Left lung (tissue), 4 donors: ENCODE measurements at regions not wholly inside any gene's neighbourhood (a gene's known extent, or its start where the extent isn't known, plus 50 kb on each side); places are given as distances from the start of the nearest gene placed in this dataset.

Experiments
- ATAC-seq: fragments of 200-7000 bp; cut with Tn5 transposase; one replicate; pipeline ENCODE4 v1.9.1; 2020; ENCODE audit warnings: moderate library complexity
- DNase-seq, 4 donors: peaks; one replicate each; pipeline ENCODE4 v3.0.0-alpha.2; 2013 to 2020
- H3K27ac ChIP-seq, 2 donors: fragments of 200-600 bp; sonication (generic) in 1 of 2; one replicate each; pipeline versions ENCODE4 v1.5.0 to v1.8.0; 2020 to 2021
- H3K27me3 ChIP-seq, 2 donors: fragments of 200-600 bp; sonication (generic) in 1 of 2; one replicate each; pipeline versions ENCODE4 v1.5.0 to v1.8.0; 2020 to 2021
- H3K36me3 ChIP-seq, 2 donors: fragments of 200-600 bp; sonication (generic) in 1 of 2; one replicate each; pipeline versions ENCODE4 v1.5.0 to v1.8.0; 2020 to 2021
- H3K4me1 ChIP-seq, 2 donors: fragments of 200-600 bp; one replicate each; pipeline ENCODE4 v1.8.0; 2021
- H3K4me3 ChIP-seq, 2 donors: fragments of 200-600 bp; sonication (generic) in 1 of 2; one replicate each; pipeline versions ENCODE4 v1.5.0 to v1.8.0; 2020 to 2021; ENCODE audit warnings: mild to moderate bottlenecking in 1 of 2
- H3K9me3 ChIP-seq, 2 donors: fragments of 200-600 bp; sonication (generic) in 1 of 2; one replicate each; pipeline versions ENCODE4 v1.5.0 to v1.8.0; 2020 to 2021
- intact Hi-C, 2 donors: fragments of 100-400 bp; cut with DNase I; formaldehyde crosslinking; loops; one replicate each; pipeline versions ENCODE4 v1.11.2 to v1.14.2; 2022
- TF ChIP-seq, protein P1 (sequence below), 2 donors: fragments of 200-600 bp; sonication (generic) in 1 of 2; IDR thresholded peaks; one replicate each; pipeline versions ENCODE4 v1.5.0 to v1.8.0; 2021; ENCODE audit warnings: antibody characterized with exemption in 2 of 2
- donor health status: DM: no; HTN: yes; CAD: no.
- donor health status: DM: no; HTN: no; CAD: no.

DNA sequence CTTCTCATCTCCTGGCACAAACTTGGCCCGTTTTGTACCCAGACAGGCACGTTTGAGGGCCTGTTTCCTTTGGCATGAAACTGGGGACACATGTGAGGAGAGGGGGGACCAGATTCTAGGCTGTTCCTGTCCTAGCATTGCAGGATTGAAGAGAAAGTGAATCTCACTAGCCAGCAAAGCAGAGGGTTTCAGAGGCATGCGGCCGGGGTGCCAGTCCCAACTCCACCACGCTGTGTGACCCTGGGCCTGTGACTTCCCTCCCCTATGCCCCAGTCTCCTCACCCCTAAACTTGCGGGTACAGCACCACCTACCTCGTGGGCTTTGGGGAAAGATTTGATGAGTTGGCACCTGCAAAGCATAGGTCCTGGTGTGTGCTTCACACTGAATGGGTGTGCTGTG, 53.5 kb upstream of the CIBAR2 start:
- Histone ChIP-seq H3K4me3 (no peak overlapping the region), H3K27me3 (peaks cover 0 to 41% of the 10 kb centered on the region in 2 donors), H3K36me3 (no peaks in the 10 kb centered on the region), H3K4me1 (peaks cover 14 to 37% of the 10 kb centered on the region in 2 donors), H3K9me3 (no peaks in the 10 kb centered on the region), H3K27ac (no peak overlapping the region)
- intact Hi-C loops: no loop called here
- TF ChIP-seq, protein P1, sequence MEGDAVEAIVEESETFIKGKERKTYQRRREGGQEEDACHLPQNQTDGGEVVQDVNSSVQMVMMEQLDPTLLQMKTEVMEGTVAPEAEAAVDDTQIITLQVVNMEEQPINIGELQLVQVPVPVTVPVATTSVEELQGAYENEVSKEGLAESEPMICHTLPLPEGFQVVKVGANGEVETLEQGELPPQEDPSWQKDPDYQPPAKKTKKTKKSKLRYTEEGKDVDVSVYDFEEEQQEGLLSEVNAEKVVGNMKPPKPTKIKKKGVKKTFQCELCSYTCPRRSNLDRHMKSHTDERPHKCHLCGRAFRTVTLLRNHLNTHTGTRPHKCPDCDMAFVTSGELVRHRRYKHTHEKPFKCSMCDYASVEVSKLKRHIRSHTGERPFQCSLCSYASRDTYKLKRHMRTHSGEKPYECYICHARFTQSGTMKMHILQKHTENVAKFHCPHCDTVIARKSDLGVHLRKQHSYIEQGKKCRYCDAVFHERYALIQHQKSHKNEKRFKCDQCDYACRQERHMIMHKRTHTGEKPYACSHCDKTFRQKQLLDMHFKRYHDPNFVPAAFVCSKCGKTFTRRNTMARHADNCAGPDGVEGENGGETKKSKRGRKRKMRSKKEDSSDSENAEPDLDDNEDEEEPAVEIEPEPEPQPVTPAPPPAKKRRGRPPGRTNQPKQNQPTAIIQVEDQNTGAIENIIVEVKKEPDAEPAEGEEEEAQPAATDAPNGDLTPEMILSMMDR (IDR thresholded peaks at IDR 0.05): no peak
- DNase-seq: no peak
- no peak for ATAC-seq

DNA sequence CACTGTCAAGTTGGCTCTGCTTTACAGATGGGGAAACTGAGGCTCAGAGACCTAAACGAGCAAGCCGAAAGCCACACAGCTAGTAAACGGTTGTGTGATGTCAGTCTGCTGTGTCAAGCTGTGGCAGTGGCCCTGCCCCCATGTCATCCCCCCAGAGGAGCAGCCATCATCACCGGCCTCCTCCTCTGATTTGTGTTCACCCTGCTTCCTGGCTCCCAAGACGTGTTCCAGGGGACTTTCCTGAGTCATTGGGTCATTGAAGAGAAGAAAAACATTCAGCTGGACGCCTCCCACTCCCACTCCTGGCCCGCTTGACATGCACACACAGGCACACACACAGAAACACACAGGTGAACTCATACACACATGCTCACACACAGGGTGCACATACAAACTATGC, 54.0 kb upstream of the CIBAR2 start:
- intact Hi-C loops: no loop called here
- DNase-seq (no peak), ATAC-seq (no peak)
- Histone ChIP-seq H3K4me3 (no peak overlapping the region), H3K9me3 (no peaks in the 10 kb centered on the region), H3K4me1 (peaks cover 13 to 39% of the 10 kb centered on the region in 2 donors), H3K27ac (no peak overlapping the region), H3K36me3 (no peaks in the 10 kb centered on the region), H3K27me3 (peaks cover 0 to 46% of the 10 kb centered on the region in 2 donors)
- TF ChIP-seq, protein P1 (IDR thresholded peaks at IDR 0.05): no peak

DNA sequence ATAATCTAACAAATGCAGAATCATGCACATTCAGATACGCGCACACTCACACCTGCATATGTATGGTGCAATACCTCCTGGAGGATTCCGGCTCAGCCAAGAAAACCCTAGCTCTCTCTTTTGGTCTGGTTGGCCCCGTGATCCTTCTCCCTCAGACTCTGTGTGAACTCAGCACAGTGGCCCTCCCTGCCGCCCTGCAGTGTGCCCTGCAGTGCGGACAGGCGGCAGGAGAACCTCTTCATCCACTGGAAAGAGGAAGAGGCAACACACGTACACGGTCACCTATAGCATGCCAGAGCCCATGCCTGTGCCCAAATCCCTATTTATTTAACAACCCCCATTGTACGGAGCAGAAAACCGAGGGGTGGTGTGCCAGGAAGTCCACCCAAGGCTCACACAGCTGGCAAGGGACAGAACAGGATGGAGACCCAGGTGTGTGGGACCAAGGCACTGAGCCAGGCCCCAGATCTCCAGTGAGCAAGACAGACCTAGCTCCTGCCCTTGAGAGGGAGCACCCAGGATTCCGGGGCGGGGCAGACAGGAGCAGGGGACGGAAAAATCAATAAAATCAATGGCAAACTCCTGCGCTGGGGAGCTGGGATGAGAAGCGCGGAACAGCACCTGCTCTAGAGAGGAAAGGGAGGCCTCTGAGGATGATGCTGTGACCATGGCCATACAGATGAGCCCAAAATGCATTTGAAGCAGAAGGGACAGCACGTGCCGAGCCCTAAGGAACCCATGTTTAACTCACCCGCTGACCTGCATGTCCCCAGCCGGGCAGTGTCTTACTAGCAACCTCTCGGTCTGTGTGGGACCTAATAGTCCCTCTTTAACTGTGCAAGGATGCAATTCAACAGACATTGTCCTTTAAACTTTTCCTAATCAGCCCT, 54.7 kb upstream of the CIBAR2 start:
- TF ChIP-seq, protein P1 (IDR thresholded peaks at IDR 0.05): no peak
- ATAC-seq: no peak
- no peak overlapping the region for H3K4me3 ChIP-seq
- H3K27me3 ChIP-seq: peaks cover 0 to 52% of the 10 kb centered on the region in 2 donors
- H3K4me1 ChIP-seq: peaks cover 13 to 42% of the 10 kb centered on the region in 2 donors
- intact Hi-C loops: no loop called here
- H3K36me3 ChIP-seq: no peaks in the 10 kb centered on the region
- peak in 1 of 4 donors; percentile 51 for DNase-seq
- H3K9me3 ChIP-seq: no peaks in the 10 kb centered on the region
- H3K27ac ChIP-seq: no peak overlapping the region

DNA sequence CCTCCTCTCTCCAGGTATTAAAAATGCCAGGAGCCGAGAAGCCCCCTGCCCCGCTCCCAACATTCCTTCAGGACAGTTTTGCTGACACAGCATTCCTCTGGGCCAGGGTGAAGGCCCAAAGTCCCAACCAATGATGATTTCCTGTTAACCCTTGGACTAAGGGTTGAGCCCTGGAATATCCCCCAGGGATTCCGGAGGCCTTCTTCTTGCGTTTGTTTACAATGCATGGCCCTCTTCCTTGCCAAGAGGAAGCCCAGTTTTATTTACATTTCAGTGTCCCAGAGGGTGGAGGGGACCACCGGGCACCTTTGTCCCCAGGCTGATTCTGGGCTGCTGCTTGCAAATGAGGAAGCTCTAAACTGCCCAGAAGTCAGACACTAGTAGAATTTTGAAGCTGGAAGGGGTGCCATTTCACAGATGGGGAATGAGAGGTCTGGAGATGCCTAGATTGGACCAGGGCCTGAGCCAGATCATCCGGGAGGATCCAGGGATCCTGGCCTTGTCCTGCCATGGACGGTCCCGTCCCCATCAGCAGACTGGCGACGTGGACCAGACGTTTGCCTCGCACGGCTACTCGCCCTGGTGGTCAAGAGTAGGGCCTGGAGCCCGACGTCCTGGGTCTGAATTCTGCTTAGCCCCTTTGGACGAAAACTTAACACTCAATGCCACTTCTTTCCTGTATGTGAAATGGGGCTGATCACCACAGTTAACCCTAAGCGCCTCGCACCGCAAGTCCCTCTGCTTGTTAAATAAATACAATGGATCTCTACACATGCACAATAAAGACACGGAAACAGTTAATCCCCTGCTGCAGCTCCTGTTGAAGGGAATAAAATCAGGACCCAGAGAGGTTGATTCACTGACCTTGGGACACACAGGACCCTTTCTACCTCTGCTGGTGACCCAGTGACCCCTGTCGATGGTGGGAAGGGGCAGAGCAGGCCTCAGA, 55.6 kb upstream of the CIBAR2 start:
- intact Hi-C loops: no loop called here
- Histone ChIP-seq H3K9me3 (no peaks in the 10 kb centered on the region), H3K4me3 (peak overlapping the region in 1 of 2 donors; percentile 18), H3K36me3 (no peaks in the 10 kb centered on the region), H3K4me1 (peaks cover 6 to 48% of the 10 kb centered on the region in 2 donors), H3K27ac (no peak overlapping the region), H3K27me3 (peaks cover 0 to 62% of the 10 kb centered on the region in 2 donors)
- TF ChIP-seq, protein P1 (IDR thresholded peaks at IDR 0.05): no peak
- ATAC-seq (no peak), DNase-seq (no peak)
